Activated T-cell treated with anti-CD3 and anti-CD28 coated beads, Interleukin-2, amount 50 U/mL, for 1 hour (primary cell): ENCODE measurements at regions not wholly inside any gene's neighbourhood (a gene's known extent, or its start where the extent isn't known, plus 50 kb on each side); places are given as distances from the start of the nearest gene placed in this dataset.

Experiments used
- DNase-seq: peaks from one replicate; pipeline ENCODE4 v3.0.0-alpha.2; 2020

- DNase-seq, result no peak
Measured at GRCh38 chr2:14923820-14924580, 291.5 kb downstream of the LRATD1 start.

- no peak for DNase-seq
Measured at GRCh38 chr2:14925471-14925870, 293.0 kb downstream of the LRATD1 start.

GRCh38 chr2:14927021-14927564 lies 294.6 kb downstream of the LRATD1 start:
- DNase-seq, result no peak

GRCh38 chr2:14928056-14928455 lies 295.5 kb downstream of the LRATD1 start:
- no peak for DNase-seq

GRCh38 chr2:14930441-14930840 lies 297.9 kb downstream of the LRATD1 start:
- DNase-seq, result no peak

- no peak for DNase-seq
Measured at GRCh38 chr2:14932285-14932684, 299.8 kb downstream of the LRATD1 start.

- DNase-seq, result no peak
Measured at GRCh38 chr2:14933753-14934152, 301.2 kb downstream of the LRATD1 start.

- DNase-seq, result no peak
Measured at GRCh38 chr2:14936426-14936825, 303.9 kb downstream of the LRATD1 start.

GRCh38 chr2:14937336-14937735 lies 304.8 kb downstream of the LRATD1 start:
- no peak for DNase-seq

DNA sequence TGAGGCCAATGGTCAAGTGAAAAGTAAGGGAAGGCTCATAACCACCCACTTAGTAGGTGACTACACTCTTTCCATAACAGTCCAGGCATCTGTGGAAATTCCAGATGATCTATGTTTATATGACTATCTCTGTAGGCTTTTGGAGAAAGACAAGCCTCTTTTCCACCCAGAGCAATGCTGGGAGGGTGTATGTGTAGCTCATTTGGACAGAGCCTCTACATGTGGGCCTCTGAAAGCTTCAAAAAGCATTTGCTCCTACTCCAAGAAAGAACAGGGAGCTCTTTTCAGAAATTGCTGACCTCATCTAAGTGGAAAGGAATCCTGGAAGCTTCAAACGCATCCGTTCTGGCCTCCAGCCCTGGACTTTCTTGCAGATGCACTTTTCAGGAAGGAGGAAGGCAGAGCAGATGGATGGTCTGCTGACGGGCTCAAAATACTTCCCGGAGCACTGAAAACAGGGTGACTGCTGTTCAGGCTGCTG lies 308.7 kb downstream of the LRATD1 start:
- no peak for DNase-seq

- DNase-seq, result no peak
Measured at GRCh38 chr2:14942987-14943386, 310.5 kb downstream of the LRATD1 start.

- no peak for DNase-seq
Measured at GRCh38 chr2:14944562-14945346, 312.2 kb downstream of the LRATD1 start.

DNA sequence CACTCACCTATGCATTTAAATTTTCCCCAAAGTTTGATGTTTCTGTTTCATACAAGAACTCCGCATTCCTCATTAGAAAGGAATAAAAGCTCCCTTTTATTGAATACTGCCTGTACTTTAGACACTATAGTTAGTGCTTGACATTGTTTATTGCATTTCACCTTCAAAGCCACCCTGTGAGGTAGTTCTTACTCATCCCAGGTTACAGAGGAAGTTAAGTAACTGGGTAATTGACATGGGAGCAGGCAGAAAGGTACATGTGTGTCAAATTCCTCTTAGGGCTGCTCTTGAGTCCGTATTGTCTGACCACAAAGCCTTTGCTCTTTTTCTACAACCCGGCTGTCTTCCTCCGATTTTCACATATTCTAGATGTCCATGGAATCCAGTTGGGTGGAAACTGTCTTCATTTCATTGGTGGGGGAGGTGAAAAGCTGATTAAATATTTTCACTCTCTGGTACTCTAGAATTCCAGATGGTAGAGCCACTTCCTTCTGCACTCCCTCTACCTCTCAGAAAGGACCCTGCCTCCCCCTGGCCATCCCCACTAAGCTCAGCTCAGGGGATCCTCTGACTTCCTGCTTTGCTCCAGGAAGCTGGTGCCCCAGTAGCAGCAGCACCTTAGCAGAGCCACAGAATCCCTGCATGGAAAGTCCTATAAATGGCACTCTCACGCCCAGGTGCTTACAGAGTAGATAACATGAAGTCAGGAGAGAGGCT lies 319.2 kb downstream of the LRATD1 start:
- DNase-seq, result no peak

GRCh38 chr2:14952400-14952963 lies 320.0 kb downstream of the LRATD1 start:
- no peak for DNase-seq

DNA sequence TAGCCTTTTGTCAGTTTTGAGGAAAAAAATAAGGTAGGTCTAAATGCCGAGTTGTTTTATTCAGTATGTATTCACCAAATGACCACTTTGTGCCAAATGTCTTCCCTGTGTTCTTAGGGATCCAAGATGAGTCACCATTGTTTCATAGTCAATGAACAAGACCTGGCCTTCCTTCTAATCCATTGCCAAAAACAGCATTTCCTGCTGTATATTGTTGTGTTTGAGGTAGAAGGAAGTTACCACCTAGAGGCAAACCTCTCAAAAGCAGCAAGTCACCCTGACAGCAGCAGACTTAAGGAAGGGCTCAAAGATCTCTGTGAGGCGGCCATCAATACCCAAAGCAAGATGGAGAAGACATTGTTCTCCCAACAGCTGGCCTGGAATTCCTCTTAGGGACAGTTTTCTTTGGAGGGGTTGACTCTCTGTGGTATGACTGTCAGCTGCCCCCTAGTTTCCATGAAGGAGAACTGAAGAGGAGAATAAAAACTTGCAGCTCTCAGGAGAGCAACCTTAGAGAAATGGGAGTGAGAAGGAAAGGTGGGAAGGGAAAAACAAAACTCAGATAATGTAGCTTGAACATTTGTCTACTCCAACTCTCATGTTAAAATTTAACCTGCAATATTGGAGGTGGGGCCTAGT lies 328.3 kb downstream of the LRATD1 start:
- no peak for DNase-seq

DNA sequence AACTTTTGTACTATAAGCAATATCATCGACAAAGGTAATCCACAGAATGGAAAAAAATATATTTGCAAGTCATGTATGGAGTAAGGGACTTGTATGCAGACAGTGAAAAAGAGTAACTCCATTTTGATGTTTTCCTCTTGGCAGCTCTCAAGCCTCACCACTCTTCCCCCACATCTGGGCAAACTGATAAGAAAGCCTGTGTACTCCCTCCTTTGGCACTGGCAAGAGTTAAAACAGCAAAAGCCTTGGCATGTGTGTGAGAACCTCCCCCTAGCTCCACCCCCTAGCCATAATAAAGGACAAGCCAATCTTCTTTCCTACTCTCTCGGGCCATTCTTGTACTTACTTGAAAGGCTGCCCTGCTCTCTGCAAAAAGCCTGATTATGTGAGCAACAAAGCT lies 335.2 kb downstream of the LRATD1 start:
- DNase-seq, result no peak

DNA sequence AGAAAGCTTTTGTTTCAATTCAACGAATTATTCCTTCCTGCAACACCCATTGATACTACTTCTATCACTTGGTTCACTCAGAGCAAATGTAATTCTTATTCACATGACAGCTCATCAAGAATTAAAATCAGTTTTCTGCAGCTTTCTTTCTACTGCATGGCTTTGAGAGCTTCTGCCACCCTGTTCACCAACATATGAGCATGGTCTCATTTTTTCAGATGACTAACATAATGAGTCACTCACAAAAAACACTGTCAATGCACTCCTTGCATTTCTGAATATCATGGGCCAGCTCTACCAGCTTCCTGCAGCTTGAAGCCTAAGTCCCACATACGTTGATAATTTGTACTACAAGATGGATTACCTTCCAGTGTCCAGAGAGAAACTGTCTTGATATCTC lies 342.9 kb downstream of the LRATD1 start:
- DNase-seq, result no peak

DNA sequence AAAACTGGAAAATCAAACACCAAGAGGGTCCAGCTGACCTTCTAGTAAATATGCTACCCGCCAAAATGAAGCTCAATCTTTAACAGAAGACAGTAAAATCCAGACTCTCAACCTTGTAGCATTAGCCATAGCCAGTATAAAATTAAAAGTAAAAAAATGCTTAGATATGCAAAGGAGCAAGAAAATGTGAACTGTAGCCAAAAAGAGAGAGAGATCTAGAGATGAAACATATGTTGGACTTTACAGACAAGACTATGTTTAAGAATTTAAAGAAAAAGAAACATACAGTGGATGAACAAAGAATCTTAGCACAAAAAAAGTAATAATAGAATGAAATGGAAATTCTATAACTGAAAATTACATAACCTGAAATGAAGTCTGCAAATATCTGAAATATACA lies 344.5 kb downstream of the LRATD1 start:
- no peak for DNase-seq

- no peak for DNase-seq
Measured at GRCh38 chr2:14978845-14979244, 346.3 kb downstream of the LRATD1 start.

GRCh38 chr2:14982790-14983189 lies 350.3 kb downstream of the LRATD1 start:
- DNase-seq, result no peak

DNA sequence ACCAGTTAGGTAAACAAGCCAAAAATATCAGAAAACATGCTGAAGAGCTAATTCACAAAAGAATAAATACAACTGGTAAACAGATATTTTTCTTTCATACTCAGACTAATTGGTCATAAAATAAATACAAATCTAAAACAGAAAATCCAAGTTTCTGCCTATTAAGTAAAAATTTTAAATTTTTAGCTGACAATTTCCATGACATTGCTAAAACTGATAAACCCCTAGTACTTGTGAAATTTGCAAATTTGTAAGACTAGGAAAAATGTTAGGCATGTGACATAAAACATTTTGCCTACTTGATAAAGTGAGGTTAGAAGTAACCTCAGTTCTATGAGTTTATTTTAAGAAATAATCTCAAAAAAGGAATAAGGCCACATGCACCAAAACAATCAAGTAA lies 356.1 kb downstream of the LRATD1 start:
- no peak for DNase-seq

DNA sequence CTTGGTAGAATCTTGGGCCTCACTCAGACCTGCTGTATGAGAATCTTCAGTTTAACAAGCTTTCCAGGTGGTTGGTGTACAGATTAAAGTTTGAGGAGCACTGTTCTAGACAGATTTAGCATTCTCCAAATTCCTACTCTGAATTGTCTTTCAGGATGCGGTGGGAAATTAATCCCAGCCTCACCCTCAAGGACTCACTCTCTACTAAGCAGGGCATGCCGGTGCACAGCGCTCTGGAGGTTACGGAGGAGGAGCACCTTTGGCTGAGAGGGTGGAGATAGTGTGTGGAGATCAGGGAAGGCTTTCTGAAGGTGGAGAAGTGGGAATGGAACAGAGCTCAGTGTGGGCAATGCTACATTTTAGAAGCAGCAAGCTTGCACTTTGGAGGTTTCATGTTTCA lies 359.2 kb downstream of the LRATD1 start:
- no peak for DNase-seq
